UCSD-AML1 (cell line): ENCODE measurements at regions not wholly inside any gene's neighbourhood (a gene's known extent, or its start where the extent isn't known, plus 50 kb on each side); places are given as distances from the start of the nearest gene placed in this dataset.
A peak's percentile ranks its signal among the peaks of the same experiment; 100 is the strongest.
"Not testable (repeated sequence)": the region's sequence is repeated elsewhere in the genome, so short reads cannot be mapped to it uniquely, and the experiment has no call there.

Experiments
- DNase-seq: peaks from one replicate; lab custom pipeline; 2025; ENCODE audit not compliant: unreplicated experiment; lab: John Stamatoyannopoulos, UW

- no peak for DNase-seq
These were observed 50.6 kb upstream of the SLC44A3 start for GRCh38 chr1:94769551-94769950.

DNA sequence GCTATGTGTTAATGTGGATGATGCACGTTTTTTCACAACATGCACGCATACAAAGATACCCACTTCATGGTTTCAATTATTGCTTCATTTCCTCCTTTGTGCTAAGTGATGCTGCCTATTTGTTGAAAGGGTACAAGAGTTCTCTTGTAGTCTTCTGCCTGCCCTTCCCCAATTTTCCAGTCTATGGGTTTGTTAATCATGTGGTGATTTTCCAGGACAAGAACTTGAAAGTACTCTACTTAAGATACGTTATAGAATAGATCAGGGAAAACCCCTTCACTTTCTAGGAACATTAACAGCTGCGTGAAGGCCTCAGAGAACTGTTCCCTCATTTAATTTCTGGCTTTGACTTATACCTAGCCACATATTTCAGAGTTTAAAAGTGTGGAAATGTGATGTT, 52.1 kb upstream of the SLC44A3 start:
- DNase-seq, result no peak

GRCh38 chr1:94765958-94766357, 54.2 kb upstream of the SLC44A3 start:
- DNase-seq, result no peak

- DNase-seq, result no peak
These were observed 61.0 kb upstream of the SLC44A3 start for GRCh38 chr1:94759188-94759587.

DNA sequence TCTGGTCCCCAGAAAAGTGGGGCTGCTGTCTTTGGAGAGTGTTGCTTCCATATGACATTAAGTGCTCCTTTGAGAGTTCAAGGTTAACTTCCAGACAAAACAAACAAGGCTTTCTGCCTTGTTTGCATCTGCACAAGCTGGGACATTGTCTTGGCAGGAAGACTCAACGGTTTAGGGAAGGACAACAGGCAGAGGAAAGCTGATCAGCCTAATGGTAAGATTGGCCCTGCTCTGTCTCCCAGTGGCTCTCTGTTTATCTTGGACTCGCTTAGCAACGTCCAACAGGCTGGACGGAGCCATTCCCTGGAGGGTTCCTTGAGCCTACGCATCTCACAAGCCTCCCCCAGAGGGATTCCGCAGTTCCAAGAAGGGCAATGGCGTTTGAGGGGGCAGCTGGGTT, 62.2 kb upstream of the SLC44A3 start:
- DNase-seq, result no peak

GRCh38 chr1:94755675-94756074, 64.5 kb upstream of the SLC44A3 start:
- peak; percentile 53 for DNase-seq

DNA sequence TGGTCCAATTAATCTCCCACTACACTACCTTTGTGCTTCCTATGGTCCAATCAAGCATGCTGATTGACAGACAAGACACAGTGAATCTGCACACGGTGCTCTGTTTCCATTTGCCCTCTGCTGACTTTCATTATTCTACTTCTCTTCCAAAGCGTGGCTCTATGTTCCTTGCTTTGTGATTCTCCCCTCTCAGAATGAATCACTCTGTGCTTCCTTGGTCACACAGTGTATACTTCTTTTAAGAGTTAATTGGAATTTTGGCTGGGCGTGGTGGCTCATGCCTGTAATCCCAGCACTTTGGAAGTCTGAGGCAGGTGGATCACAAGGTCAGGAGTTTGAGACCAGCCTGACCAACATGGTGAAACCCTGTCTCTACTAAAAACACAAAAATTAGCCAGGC, 65.1 kb upstream of the SLC44A3 start:
- DNase-seq, result not testable (repeated sequence)

DNA sequence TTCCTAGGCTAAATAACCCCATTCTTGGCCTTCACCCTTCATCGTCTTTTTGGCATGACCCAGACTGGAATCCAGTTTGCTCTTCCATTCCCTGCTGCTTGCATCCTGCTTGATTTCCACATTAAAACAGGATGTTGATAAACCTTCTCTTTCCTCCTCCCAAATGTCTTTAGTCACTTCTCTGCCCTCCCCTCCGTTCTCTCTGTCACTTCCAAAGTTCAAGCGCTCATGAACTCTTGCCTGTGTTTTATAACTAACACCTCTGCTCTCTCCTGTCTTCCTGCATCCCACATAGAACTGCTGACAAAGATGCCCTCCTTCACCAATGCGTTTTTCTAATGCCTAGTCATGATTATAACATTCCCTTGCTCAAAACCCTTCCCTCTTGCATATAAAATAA, 65.6 kb upstream of the SLC44A3 start:
- DNase-seq, result no peak

DNA sequence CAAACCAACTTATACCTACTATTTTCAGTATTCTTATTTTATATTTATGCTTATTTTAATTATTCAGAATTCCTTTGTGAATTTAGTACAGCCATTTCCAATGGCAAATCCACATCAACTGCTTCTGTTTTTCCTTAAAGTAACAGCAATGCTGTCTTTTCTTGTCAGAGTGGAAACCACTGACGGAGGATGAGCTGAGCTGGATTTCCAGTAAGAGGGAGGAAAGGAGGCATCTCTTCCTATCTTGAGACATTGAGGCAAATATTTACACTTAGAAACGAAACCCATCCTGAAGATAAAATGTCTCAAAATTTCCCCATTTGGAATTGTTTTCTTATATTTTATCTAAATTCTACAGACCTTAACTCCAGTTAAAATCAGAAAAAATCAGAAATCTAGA, 66.1 kb upstream of the SLC44A3 start:
- DNase-seq, result no peak

- DNase-seq, result no peak
These were observed 66.8 kb upstream of the SLC44A3 start for GRCh38 chr1:94753171-94753972.

DNA sequence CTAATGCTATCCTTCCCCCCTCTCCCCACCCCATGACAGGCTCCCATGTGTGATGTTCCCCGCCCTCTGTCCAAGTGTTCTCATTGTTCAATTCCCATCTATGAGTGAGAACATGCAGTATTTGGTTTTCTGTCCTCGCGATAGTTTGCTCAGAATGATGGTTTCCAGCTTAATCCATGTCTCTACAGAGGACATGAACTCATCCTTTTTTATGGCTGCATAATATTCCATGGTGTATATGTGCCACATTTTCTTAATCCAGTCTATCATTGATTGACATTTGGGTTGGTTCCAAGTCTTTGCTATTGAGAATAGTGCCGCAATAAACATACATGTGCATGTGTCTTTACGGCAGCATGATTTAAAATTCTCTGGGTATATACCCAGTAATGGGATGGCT, 68.7 kb upstream of the SLC44A3 start:
- not testable (repeated sequence) for DNase-seq

- DNase-seq, result no peak
These were observed 73.3 kb upstream of the SLC44A3 start for GRCh38 chr1:94746635-94747525.

GRCh38 chr1:94745742-94746141, 74.4 kb upstream of the SLC44A3 start:
- no peak for DNase-seq

GRCh38 chr1:94743862-94744261, 76.3 kb upstream of the SLC44A3 start:
- DNase-seq, result no peak

- no peak for DNase-seq
These were observed 78.2 kb upstream of the SLC44A3 start for GRCh38 chr1:94741996-94742395.

DNA sequence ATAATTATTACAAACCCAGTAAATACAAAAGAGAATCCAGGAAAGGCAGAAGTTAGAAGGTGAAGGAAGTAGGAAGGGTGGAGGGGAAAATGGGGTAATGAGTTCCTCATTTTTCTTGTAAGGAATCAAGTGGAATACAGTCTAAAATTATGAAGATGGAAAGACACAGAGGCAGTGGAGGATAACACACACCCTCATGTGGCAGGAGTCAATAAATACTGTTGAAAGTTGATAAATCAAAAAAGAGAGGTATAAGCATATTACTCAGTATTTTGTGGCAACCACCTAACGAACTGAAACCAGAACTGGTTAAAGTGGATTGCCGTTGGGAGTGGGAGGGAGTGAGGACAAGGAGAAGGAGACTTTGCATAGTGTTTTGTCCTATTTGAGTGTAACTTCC, 78.6 kb upstream of the SLC44A3 start:
- no peak for DNase-seq

DNA sequence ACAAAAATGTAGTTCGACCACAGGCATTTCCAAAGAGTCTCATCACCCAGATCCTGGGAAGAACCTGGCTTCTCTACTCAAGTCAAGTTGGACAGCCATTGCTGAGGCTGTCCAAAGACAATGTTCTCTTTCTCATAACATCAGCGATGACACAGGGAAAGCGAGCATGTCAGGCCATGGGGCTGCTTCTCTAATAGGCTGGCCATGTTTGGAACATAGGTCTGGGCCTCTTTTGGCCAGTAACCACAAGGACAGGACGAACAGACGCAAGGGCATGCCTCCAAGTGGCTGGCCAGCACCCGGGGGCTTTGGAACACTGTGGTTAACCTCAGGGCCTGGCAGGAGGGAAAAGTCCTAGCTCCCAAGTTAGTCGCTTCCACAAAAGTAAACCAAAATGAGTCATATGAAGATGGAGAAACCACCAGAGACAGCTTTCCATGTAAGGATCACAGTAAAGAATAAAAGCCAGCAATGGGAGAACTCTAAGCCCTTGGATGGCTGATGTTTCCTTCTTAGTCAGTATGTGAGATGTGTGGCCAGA, 80.6 kb upstream of the SLC44A3 start:
- no peak for DNase-seq

GRCh38 chr1:94738371-94738770, 81.8 kb upstream of the SLC44A3 start:
- DNase-seq, result no peak

GRCh38 chr1:94737124-94737998, 82.8 kb upstream of the SLC44A3 start:
- DNase-seq, result no peak

DNA sequence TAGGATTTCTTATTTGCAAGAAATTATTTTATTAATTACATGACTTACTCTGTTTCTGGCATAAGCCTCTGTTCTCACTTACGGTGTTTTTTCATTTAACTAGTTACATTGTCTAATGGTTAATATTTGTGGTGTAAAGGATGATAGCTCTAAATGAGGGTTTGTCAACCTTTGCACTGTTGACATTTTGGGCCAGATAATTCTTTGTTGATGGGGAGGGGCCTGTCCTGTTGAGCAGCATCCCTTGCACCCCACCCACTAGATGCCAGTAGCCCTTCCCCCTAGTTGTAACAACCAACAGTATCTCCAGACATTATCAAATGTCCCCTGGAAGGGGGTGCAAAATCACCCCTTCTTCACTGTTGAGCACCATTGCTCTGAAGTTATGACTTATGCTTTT, 83.6 kb upstream of the SLC44A3 start:
- DNase-seq, result no peak

DNA sequence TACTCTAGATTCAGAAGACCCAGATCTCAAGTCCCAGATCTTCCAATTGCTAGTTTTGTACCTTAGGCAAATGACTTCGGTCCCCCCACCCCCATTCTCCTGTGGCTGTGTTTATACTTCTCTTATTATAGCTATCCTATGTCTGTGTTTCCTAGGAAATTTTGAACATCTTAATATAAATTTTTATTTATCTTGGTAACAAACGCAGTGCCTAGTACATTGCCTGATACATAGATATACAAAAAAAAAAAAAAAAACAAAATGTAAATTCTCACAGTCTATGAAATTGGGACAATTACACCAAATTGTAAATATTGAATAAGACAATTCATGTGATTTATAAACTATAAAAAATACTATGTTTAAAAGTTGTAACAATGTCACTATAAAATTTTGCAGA, 84.1 kb upstream of the SLC44A3 start:
- DNase-seq, result no peak
